Liver (tissue), 7 donors: ENCODE measurements at regions not wholly inside any gene's neighbourhood (a gene's known extent, or its start where the extent isn't known, plus 50 kb on each side); places are given as distances from the start of the nearest gene placed in this dataset.

ENCODE experiments used
- DNase-seq: peaks from one replicate; pipeline ENCODE4 v3.0.0-alpha.2; 2017; ENCODE audit warnings: low spot score
- H3K27ac ChIP-seq, 2 donors: one replicate each; pipeline ENCODE4 v1.7.0; 2013; ENCODE audit warnings: inconsistent platforms in 2 of 2, low read length in 2 of 2, control low read depth in 1 of 2, low read depth in 1 of 2, mild to moderate bottlenecking in 1 of 2
- H3K27me3 ChIP-seq, 4 donors: one replicate each; pipeline versions ENCODE4 v1.6.1 to v1.7.0; 2013; ENCODE audit warnings: low read length in 3 of 4, inconsistent platforms in 1 of 4, mild to moderate bottlenecking in 1 of 4, moderate library complexity in 1 of 4; ENCODE audit not compliant: control insufficient read depth in 4 of 4, insufficient read depth in 4 of 4
- H3K36me3 ChIP-seq, 4 donors: one replicate each; pipeline versions ENCODE4 v1.6.1 to v1.7.0; 2013; ENCODE audit warnings: low read length in 3 of 4, mild to moderate bottlenecking in 3 of 4, low read depth in 1 of 4, moderate library complexity in 1 of 4; ENCODE audit not compliant: control insufficient read depth in 4 of 4, insufficient read depth in 3 of 4
- H3K4me1 ChIP-seq, 4 donors: one replicate each; pipeline versions ENCODE4 v1.6.1 to v1.7.0; 2013; ENCODE audit warnings: low read length in 3 of 4, mild to moderate bottlenecking in 3 of 4, moderate library complexity in 1 of 4; ENCODE audit not compliant: control insufficient read depth in 4 of 4, insufficient read depth in 4 of 4
- H3K4me3 ChIP-seq, 3 donors: one replicate each; pipeline versions ENCODE4 v1.6.1 to v1.7.0; 2013; ENCODE audit warnings: low read length in 3 of 3, control low read depth in 1 of 3, low read depth in 1 of 3, mild to moderate bottlenecking in 1 of 3
- H3K9ac ChIP-seq, 2 donors: one replicate each; pipeline ENCODE4 v1.7.0; 2013; ENCODE audit warnings: low read length in 2 of 2, mild to moderate bottlenecking in 2 of 2, moderate library complexity in 2 of 2, control low read depth in 1 of 2, low read depth in 1 of 2
- H3K9me3 ChIP-seq, 4 donors: one replicate each; pipeline versions ENCODE4 v1.6.1 to v1.7.0; 2013; ENCODE audit warnings: low read length in 3 of 4; ENCODE audit not compliant: control insufficient read depth in 4 of 4
- EGR1 ChIP-seq, 2 donors: IDR thresholded peaks; 2 replicates each; pipeline ENCODE4 v1.6.1; 2016 to 2018; ENCODE audit warnings: antibody characterized with exemption in 2 of 2, low read depth in 2 of 2
- FOXA1 ChIP-seq: IDR thresholded peaks from 2 replicates; pipeline ENCODE4 v1.6.1; 2016; ENCODE audit warnings: antibody characterized with exemption
- FOXA2 ChIP-seq: IDR thresholded peaks from 2 replicates; pipeline ENCODE4 v1.6.1; 2016; ENCODE audit warnings: antibody characterized with exemption
- GABPA ChIP-seq, 2 donors: IDR thresholded peaks in 1 of 2; conservative IDR thresholded peaks in 1 of 2; 2 replicates each; pipeline ENCODE4 v1.6.1; 2016; ENCODE audit warnings: antibody characterized with exemption in 2 of 2, mild to moderate bottlenecking in 1 of 2, moderate library complexity in 1 of 2
- HNF4A ChIP-seq, 2 donors: conservative IDR thresholded peaks; 2 replicates each; pipeline ENCODE4 v1.6.1; 2016; ENCODE audit warnings: antibody characterized with exemption in 2 of 2, mild to moderate bottlenecking in 2 of 2
- HNF4G ChIP-seq: IDR thresholded peaks from 2 replicates; pipeline ENCODE4 v1.6.1; 2016; ENCODE audit warnings: antibody characterized with exemption
- JUND ChIP-seq, 2 donors: IDR thresholded peaks; 2 replicates each; pipeline ENCODE4 v1.6.1; 2016; ENCODE audit warnings: antibody characterized with exemption in 2 of 2
- NR2F2 ChIP-seq: IDR thresholded peaks from 2 replicates; pipeline ENCODE4 v1.6.1; 2016; ENCODE audit warnings: antibody characterized with exemption
- RAD21 ChIP-seq, 2 donors: IDR thresholded peaks; 2 replicates each; pipeline ENCODE4 v1.6.1; 2016; ENCODE audit warnings: antibody characterized with exemption in 2 of 2, mild to moderate bottlenecking in 2 of 2
- RXRA ChIP-seq, 2 donors: IDR thresholded peaks; 2 replicates each; pipeline ENCODE4 v1.6.1; 2017 to 2018; ENCODE audit warnings: antibody characterized with exemption in 2 of 2, mild to moderate bottlenecking in 1 of 2
- SP1 ChIP-seq: IDR thresholded peaks from 2 replicates; pipeline ENCODE4 v1.6.1; 2018; ENCODE audit warnings: antibody characterized with exemption, mild to moderate bottlenecking
- TAF1 ChIP-seq: conservative IDR thresholded peaks from 2 replicates; pipeline ENCODE4 v1.6.1; 2016; ENCODE audit warnings: antibody characterized with exemption, mild to moderate bottlenecking
- YY1 ChIP-seq: IDR thresholded peaks from 2 replicates; pipeline ENCODE4 v1.6.1; 2016; ENCODE audit warnings: antibody characterized with exemption, mild to moderate bottlenecking
- ZBTB33 ChIP-seq: IDR thresholded peaks from 2 replicates; pipeline ENCODE4 v1.6.1; 2016; ENCODE audit warnings: antibody characterized with exemption
- TF ChIP-seq, protein P1 (sequence below): IDR thresholded peaks from 2 replicates; pipeline ENCODE4 v1.6.1; 2016; ENCODE audit warnings: antibody characterized with exemption
- TF ChIP-seq, protein P2 (sequence below): IDR thresholded peaks from 2 replicates; pipeline ENCODE4 v1.6.1; 2016; ENCODE audit warnings: antibody characterized with exemption
- TF ChIP-seq, protein P3 (sequence below): fragments of 150-350 bp; IDR thresholded peaks from 2 replicates; pipeline ENCODE4 v1.5.1; 2017; ENCODE audit warnings: improper control_type of control experiment, low read depth, low read length; ENCODE audit not compliant: missing input control
- TF ChIP-seq, protein P4 (sequence below): IDR thresholded peaks from 2 replicates; pipeline ENCODE4 v1.6.1; 2016; ENCODE audit warnings: antibody characterized with exemption, mild to moderate bottlenecking
- donor health status: healthy.
- donor health status: healthy.
- donor health status: healthy.
- donor health status: healthy.

- Histone ChIP-seq H3K9ac (no peak overlapping the region), H3K9me3 (no peaks in the 10 kb centered on the region), H3K4me3 (no peak overlapping the region), H3K27ac (no peak overlapping the region), H3K4me1 (no peaks in the 10 kb centered on the region), H3K27me3 (no peaks in the 10 kb centered on the region), H3K36me3 (no peaks in the 10 kb centered on the region)
- TF ChIP-seq, protein P1, sequence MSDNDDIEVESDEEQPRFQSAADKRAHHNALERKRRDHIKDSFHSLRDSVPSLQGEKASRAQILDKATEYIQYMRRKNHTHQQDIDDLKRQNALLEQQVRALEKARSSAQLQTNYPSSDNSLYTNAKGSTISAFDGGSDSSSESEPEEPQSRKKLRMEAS: no peak
- TF ChIP-seq EGR1 (IDR thresholded peaks at IDR 0.05; ENCODE audit: low read depth in 2 of 2) (no peak), NR2F2 (no peak), HNF4G (no peak), YY1 (no peak), GABPA (IDR thresholded peaks at IDR 0.05 in 1 of 2, conservative IDR thresholded peaks at IDR 0.05 in 1 of 2) (no peak), ZBTB33 (no peak), HNF4A (conservative IDR thresholded peaks at IDR 0.05) (no peak), JUND (IDR thresholded peaks at IDR 0.05) (no peak), RAD21 (IDR thresholded peaks at IDR 0.05) (no peak), FOXA2 (no peak), TAF1 (no peak), SP1 (no peak), RXRA (IDR thresholded peaks at IDR 0.05) (no peak), FOXA1 (no peak)
- TF ChIP-seq, protein P2, sequence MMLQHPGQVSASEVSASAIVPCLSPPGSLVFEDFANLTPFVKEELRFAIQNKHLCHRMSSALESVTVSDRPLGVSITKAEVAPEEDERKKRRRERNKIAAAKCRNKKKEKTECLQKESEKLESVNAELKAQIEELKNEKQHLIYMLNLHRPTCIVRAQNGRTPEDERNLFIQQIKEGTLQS: no peak
- TF ChIP-seq, protein P3, sequence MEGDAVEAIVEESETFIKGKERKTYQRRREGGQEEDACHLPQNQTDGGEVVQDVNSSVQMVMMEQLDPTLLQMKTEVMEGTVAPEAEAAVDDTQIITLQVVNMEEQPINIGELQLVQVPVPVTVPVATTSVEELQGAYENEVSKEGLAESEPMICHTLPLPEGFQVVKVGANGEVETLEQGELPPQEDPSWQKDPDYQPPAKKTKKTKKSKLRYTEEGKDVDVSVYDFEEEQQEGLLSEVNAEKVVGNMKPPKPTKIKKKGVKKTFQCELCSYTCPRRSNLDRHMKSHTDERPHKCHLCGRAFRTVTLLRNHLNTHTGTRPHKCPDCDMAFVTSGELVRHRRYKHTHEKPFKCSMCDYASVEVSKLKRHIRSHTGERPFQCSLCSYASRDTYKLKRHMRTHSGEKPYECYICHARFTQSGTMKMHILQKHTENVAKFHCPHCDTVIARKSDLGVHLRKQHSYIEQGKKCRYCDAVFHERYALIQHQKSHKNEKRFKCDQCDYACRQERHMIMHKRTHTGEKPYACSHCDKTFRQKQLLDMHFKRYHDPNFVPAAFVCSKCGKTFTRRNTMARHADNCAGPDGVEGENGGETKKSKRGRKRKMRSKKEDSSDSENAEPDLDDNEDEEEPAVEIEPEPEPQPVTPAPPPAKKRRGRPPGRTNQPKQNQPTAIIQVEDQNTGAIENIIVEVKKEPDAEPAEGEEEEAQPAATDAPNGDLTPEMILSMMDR: no peak
- TF ChIP-seq, protein P4, sequence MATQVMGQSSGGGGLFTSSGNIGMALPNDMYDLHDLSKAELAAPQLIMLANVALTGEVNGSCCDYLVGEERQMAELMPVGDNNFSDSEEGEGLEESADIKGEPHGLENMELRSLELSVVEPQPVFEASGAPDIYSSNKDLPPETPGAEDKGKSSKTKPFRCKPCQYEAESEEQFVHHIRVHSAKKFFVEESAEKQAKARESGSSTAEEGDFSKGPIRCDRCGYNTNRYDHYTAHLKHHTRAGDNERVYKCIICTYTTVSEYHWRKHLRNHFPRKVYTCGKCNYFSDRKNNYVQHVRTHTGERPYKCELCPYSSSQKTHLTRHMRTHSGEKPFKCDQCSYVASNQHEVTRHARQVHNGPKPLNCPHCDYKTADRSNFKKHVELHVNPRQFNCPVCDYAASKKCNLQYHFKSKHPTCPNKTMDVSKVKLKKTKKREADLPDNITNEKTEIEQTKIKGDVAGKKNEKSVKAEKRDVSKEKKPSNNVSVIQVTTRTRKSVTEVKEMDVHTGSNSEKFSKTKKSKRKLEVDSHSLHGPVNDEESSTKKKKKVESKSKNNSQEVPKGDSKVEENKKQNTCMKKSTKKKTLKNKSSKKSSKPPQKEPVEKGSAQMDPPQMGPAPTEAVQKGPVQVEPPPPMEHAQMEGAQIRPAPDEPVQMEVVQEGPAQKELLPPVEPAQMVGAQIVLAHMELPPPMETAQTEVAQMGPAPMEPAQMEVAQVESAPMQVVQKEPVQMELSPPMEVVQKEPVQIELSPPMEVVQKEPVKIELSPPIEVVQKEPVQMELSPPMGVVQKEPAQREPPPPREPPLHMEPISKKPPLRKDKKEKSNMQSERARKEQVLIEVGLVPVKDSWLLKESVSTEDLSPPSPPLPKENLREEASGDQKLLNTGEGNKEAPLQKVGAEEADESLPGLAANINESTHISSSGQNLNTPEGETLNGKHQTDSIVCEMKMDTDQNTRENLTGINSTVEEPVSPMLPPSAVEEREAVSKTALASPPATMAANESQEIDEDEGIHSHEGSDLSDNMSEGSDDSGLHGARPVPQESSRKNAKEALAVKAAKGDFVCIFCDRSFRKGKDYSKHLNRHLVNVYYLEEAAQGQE: no peak
- DNase-seq: no peak
These were observed 528.4 kb upstream of the RGS18 start for GRCh38 chr1:191629836-191630235.
